ENCODE measurements at regions not wholly inside any gene's neighbourhood (a gene's known extent, or its start where the extent isn't known, plus 50 kb on each side); places are given as distances from the start of the nearest gene placed in this dataset.

- H3K27ac ChIP-seq (ENCODE audit: low read length): no peak overlapping the region
- no peak overlapping the region for H2AFZ ChIP-seq (ENCODE audit: low read depth, low read length)
- no peaks in the 10 kb centered on the region for H3K27me3 ChIP-seq (ENCODE audit: insufficient read depth, low read depth, low read length)
- no peaks in the 10 kb centered on the region for H3K9me3 ChIP-seq (ENCODE audit: low read length)
- TF ChIP-seq TAF1 (IDR thresholded peaks at IDR 0.05; ENCODE audit: low read depth): no peak
- TF ChIP-seq POLR2AphosphoS5 (IDR thresholded peaks at IDR 0.05): no peak
- TF ChIP-seq EP300 (conservative IDR thresholded peaks at IDR 0.05; ENCODE audit: poor library complexity, severe bottlenecking): no peak
- TF ChIP-seq, protein P1, sequence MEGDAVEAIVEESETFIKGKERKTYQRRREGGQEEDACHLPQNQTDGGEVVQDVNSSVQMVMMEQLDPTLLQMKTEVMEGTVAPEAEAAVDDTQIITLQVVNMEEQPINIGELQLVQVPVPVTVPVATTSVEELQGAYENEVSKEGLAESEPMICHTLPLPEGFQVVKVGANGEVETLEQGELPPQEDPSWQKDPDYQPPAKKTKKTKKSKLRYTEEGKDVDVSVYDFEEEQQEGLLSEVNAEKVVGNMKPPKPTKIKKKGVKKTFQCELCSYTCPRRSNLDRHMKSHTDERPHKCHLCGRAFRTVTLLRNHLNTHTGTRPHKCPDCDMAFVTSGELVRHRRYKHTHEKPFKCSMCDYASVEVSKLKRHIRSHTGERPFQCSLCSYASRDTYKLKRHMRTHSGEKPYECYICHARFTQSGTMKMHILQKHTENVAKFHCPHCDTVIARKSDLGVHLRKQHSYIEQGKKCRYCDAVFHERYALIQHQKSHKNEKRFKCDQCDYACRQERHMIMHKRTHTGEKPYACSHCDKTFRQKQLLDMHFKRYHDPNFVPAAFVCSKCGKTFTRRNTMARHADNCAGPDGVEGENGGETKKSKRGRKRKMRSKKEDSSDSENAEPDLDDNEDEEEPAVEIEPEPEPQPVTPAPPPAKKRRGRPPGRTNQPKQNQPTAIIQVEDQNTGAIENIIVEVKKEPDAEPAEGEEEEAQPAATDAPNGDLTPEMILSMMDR (IDR thresholded peaks at IDR 0.05; ENCODE audit: poor library complexity, severe bottlenecking): no peak
- TF ChIP-seq MXI1 (conservative IDR thresholded peaks at IDR 0.05; ENCODE audit: poor library complexity, severe bottlenecking): no peak
- TF ChIP-seq REST (IDR thresholded peaks at IDR 0.05; ENCODE audit: borderline replicate concordance): no peak
- no peak for TF ChIP-seq SMC3 (conservative IDR thresholded peaks at IDR 0.05; ENCODE audit: poor library complexity)
- no peak for TF ChIP-seq RAD21 (conservative IDR thresholded peaks at IDR 0.05)
- no peak for TF ChIP-seq EZH2 (IDR thresholded peaks at IDR 0.05; ENCODE audit: borderline replicate concordance, insufficient read depth, low read length, poor library complexity, severe bottlenecking)
- H3F3A ChIP-seq (ENCODE audit: insufficient read depth, low read length, poor library complexity, severe bottlenecking): no peaks in the 10 kb centered on the region
- H4K20me1 ChIP-seq (ENCODE audit: insufficient read depth): no peaks in the 10 kb centered on the region
- H3K9me2 ChIP-seq (ENCODE audit: insufficient read depth, low read length): no peaks in the 10 kb centered on the region
- H3K4me3 ChIP-seq (ENCODE audit: low read length): no peak overlapping the region
- H3K36me3 ChIP-seq (ENCODE audit: insufficient read depth, low read length): no peaks in the 10 kb centered on the region
- no peak overlapping the region for H3K9ac ChIP-seq (ENCODE audit: low read length)
- no peak overlapping the region for H3K4me2 ChIP-seq (ENCODE audit: low read length)
- H3K79me2 ChIP-seq (replicated peaks; ENCODE audit: insufficient read depth, low read length): no peaks in the 10 kb centered on the region
Observed at GRCh38 chr2:35000453-35000852, 1355.1 kb upstream of the CRIM1 start.

DNA sequence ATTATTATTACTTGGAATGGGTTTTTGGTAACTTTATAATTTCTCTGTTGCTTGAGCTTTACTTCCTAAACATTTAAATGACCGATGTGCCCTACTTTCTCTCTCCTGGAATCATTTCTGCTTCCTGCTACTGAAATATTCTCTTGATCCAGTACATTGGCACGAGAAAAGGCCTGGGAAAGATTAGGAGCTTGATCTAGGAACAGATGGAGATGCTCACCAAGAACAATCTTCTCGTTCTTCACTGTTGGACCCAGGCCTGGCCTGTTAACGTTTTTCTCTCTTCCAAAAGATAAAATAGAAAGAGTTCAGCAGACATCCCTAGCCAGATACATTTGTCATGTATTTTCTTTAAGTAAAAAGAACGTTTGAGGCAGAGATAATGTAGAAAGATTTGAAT, 1356.8 kb upstream of the CRIM1 start:
- Histone ChIP-seq H3K9ac (ENCODE audit: low read length) (no peak overlapping the region), H3K27me3 (ENCODE audit: insufficient read depth, low read depth, low read length) (no peaks in the 10 kb centered on the region), H3K36me3 (ENCODE audit: insufficient read depth, low read length) (no peaks in the 10 kb centered on the region), H3K27ac (ENCODE audit: low read length) (no peak overlapping the region), H2AFZ (ENCODE audit: low read depth, low read length) (no peak overlapping the region), H3K4me2 (ENCODE audit: low read length) (no peak overlapping the region), H3K9me2 (ENCODE audit: insufficient read depth, low read length) (no peaks in the 10 kb centered on the region), H4K20me1 (ENCODE audit: insufficient read depth) (no peaks in the 10 kb centered on the region), H3K79me2 (replicated peaks; ENCODE audit: insufficient read depth, low read length) (no peaks in the 10 kb centered on the region), H3F3A (ENCODE audit: insufficient read depth, low read length, poor library complexity, severe bottlenecking) (no peaks in the 10 kb centered on the region), H3K4me3 (ENCODE audit: low read length) (no peak overlapping the region), H3K9me3 (ENCODE audit: low read length) (no peaks in the 10 kb centered on the region)
- TF ChIP-seq EZH2 (IDR thresholded peaks at IDR 0.05; ENCODE audit: borderline replicate concordance, insufficient read depth, low read length, poor library complexity, severe bottlenecking) (no peak), REST (IDR thresholded peaks at IDR 0.05; ENCODE audit: borderline replicate concordance) (no peak), MXI1 (conservative IDR thresholded peaks at IDR 0.05; ENCODE audit: poor library complexity, severe bottlenecking) (no peak), EP300 (conservative IDR thresholded peaks at IDR 0.05; ENCODE audit: poor library complexity, severe bottlenecking) (no peak), SMC3 (conservative IDR thresholded peaks at IDR 0.05; ENCODE audit: poor library complexity) (no peak), TAF1 (IDR thresholded peaks at IDR 0.05; ENCODE audit: low read depth) (no peak), RAD21 (conservative IDR thresholded peaks at IDR 0.05) (no peak), POLR2AphosphoS5 (IDR thresholded peaks at IDR 0.05) (no peak)
- TF ChIP-seq, protein P1 (IDR thresholded peaks at IDR 0.05; ENCODE audit: poor library complexity, severe bottlenecking): no peak
